ENCODE measurements at regions not wholly inside any gene's neighbourhood (a gene's known extent, or its start where the extent isn't known, plus 50 kb on each side); places are given as distances from the start of the nearest gene placed in this dataset.

DNA sequence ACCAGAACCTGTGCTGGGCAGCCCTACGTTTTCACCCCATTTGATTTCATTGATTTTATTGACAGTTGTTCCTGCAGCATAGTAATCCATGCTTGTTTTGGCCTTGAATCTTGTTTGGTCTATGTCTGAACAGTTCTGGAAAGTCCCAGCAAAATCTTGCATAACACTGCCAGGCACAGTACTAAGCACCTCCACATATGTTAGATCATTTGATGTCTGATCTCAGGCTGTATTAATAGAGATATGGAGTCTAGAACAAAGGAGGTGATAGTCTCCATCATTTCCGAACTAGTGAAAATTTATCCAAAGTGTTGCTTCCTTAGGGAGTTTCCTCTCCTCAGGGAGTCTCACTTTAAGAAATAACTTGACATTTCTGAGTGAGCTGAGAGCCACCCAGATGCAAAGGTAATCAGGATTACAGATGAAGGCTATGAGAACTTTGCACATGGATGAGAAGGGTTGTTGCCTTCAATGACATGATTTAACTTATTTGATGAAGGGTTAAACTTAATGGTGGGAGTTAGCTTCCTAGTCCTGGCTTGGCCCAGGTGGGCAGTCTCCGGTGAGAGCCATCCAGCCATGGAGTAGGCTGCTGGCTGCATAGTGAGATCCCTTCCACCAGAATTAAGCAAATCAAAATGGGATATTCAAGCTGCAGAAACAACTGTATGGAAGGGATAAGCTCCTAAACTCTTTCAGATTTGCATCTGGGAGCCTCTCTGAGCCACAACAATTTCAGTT is 173.8 kb upstream of the MVB12B start:
- no peak for DNase-seq (ENCODE audit: low spot score)

DNA sequence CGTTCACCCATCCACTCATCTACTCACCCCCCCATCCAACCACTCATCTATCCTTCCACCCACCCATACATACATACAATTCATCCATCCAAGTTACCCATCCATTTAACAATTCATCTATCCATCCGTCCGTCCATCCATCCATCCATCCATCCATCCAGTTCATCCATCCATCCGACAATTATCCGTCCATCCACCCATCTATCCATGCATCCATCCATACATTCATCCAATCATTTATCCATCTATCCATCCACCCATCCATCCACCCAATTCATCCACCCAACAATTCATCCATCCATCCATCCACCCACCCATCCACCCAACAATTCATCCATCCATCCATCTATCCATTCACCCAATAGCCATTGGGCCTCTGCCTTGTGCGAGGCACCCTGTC is 173.2 kb upstream of the MVB12B start:
- DNase-seq (ENCODE audit: low spot score), result no peak

DNA sequence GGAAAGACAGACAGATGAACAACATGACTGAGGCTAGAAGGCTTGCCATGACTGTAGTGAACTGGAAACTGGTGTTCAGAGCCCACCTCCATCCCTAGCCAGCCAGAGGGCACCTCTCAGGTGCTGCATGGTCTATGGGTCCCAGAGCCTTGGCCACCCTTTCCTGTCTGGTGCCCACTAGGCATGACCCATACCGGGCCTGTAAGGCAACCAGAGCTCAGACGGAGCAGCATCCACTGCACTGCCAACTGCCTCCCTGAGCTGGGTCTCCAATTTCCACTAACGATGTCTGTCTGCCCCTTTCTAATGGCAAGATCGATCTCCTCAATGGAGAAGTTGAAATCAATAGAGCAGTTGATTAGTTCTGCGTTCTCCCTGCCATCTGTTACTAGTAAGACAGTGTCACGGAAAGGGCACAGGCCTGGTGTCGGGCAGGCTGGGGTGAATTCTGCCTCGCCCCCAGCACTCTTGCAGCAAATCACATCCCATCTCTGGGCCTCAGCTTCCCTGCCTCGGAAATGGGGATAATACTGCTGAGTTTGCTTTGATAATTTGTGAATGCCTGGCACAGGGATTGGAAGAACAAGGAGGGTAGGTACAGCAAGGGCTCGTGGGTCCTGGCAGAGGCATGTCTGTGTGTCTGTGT is 172.3 kb upstream of the MVB12B start:
- no peak for DNase-seq (ENCODE audit: low spot score)

DNA sequence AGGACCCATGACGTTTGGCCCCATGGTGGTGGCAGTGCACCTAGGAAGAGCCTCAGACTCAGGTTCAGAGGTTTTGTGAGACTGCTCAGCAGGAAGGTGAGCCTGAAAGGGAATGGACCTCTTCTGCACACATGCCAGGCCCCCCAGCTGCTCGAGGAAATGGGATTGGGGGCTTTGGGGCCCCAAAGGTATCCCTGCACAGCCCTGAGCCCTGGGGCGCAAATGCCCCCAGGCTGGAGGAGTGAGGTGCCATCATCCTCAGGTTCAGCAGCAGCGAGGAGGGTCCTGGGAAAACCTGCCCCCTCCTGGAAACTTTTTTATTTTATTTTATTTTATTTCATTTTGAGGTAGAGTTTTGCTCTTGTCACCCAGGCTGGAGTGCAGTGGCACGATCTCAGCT is 171.8 kb upstream of the MVB12B start:
- DNase-seq (ENCODE audit: low spot score), result no peak

DNA sequence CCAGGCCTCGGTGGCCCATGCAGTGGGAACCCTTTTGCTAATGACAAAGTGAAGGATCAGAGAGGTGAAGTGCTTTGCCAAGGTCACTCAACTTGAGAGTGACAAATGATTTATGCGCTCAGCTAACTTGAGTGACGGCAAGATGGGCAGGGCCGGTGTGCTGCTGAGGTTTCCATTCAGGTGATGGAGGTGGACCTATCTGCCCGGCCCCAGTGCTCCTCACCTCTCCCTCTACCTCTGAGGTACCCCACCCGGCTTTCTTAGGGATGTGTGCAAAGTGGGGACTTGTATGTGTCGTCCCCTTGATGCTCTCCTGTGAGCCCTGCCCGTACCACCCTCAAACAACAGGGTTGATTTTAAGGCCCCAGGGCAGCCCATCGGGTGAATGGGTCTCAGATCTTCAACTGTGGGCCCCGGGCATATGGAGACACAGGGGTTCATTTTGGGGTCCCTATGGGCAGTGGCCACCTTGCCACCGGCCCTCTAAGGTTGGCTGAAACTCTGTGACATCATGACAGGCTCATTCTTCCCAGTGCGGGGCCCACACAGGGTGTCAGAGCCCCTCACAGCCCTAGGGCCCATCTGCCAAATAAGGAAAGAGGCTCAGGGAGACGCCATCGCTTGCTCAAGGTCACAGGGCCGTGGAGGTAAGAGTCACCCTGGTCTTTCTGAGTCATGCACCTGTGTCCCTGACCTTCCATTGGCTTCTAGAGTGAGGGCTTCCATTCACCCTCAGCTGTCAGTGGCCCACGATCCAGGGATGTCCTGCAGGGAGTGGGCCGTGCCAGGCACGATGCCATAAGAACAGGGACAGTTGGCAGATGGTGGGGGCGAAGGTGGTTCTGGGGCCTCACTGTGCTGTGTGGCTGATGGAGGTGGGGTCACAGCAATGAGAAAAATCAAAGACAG is 170.6 kb upstream of the MVB12B start:
- no peak for DNase-seq (ENCODE audit: low spot score)

DNA sequence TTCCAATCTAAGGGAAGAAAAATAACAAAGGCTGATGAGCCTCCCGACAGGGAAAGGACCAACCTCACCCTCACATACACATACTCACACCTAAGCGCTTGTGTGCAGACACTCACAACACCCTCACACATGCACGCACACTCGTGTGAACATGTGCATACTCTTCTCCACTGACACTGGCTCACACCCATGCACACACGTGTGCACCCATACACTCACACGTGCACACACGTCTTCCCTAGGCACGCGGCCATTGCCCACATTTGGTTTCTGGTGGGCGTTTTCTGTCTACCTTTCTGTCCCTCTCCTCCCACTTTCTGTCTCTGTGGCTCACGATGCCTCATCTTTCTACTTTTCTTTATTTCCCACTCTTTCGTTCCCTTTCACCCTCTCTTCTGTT is 169.7 kb upstream of the MVB12B start:
- no peak for DNase-seq (ENCODE audit: low spot score)

- no peak for DNase-seq (ENCODE audit: low spot score)
Measured at GRCh38 chr9:126157423-126157822, 169.2 kb upstream of the MVB12B start.

- DNase-seq (ENCODE audit: low spot score), result no peak
Measured at GRCh38 chr9:126157826-126158587, 168.6 kb upstream of the MVB12B start.

- DNase-seq (ENCODE audit: low spot score), result no peak
Measured at GRCh38 chr9:126158588-126159429, 167.8 kb upstream of the MVB12B start.

DNA sequence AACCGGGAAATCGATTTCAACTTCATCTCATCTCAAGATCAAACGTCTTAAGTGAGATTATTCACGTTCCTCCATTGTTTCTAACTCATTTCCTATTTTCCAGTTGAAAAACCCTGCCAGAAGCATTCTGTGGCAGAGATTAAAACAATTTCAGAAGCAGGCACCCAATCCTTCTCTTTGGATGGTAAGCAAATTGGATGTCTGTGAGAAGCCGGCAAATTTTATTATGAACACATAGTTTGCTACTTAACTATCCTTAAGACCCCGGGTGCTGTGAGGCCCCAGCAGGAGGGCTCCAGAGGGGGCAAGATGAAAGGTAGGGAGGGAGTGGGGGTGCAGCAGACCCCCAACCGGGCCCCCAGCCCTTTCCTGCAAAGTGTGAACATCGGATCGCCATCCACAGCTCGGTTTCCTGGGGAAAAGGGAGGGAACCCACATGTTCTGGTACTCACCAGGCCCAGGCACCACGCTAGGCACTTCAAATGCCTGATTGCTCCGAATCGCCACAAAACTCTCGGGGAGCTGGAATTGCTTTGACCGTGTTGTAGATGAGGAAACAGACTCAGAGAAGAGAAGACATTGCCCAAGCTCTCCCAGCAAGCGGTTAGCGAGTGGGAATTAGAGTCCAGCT is 167.1 kb upstream of the MVB12B start:
- DNase-seq (ENCODE audit: low spot score), result no peak

DNA sequence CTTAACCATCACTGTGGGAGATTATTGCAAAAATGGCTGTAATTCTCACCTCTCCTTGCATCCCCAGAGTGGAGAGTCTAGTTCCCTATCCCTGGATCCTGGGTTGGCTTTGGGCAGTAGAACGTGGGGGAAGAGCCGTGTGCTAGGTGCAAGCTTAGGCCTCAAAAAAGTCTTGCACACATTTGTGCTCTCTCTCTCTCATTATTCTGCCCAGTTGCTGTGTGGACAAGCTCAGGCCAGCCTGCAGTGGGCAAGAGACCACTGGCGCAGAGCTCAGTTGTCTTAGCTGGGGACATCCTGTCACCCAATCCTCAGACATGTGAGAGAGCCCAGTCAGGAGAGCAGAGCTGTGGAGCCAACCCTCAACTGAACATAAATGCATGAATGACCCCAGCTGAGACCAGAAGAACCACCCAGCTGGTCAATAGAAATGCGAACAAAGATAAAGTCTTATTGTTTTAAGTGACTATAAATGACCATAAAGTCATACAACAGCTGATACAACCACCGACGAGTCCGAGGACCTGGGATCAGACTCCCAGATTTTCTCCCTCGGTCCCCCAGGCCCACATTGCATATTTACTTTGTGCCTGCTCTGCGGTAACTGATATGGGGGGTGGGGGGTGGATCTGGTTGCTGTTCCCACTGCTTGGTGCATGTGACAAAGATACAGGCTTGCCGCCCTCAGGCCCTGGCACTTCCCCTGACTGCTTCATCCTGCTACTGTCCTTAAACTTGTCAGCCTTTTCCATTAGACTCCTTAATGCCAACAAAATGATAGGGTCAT is 166.4 kb upstream of the MVB12B start:
- no peak for DNase-seq (ENCODE audit: low spot score)

- DNase-seq (ENCODE audit: low spot score), result no peak
Measured at GRCh38 chr9:126160854-126161329, 165.7 kb upstream of the MVB12B start.

GRCh38 chr9:126162611-126163381 is 163.8 kb upstream of the MVB12B start:
- no peak for DNase-seq (ENCODE audit: low spot score)

DNA sequence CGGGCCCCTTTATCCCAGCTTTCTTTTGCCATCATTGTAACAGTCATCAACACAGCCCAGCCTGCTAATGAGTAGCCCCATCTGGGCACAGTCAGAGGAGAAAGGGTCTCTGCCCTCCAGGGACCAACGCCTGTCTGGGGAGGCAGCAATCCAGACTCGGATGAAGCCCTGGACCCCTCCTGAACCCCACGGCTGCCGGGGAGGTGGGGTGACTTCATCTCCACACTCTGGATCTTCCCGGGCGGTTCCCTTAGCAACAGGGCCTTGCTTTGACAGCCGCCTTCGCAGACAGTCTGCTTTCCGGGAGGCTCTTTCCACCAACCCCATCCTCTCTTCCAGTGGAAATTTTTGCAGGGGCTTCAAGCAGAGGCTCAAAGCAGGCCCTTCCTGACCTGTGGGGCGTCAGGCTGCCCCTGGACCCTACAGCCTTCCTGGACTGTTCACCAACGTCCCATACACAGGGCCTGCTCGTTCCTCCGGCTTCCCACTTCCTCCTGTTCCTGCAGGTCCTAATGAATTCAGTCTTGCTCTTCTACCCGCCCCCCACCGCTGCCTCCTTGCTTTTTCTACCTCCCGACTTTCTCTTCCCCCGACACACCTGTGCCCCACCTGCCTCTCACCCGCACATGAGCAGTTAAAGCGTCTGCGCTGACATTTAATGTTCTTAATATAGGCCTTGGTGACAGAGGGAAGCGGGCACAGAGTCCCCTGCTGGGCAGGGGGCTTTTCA is 161.7 kb upstream of the MVB12B start:
- no peak for DNase-seq (ENCODE audit: low spot score)

DNA sequence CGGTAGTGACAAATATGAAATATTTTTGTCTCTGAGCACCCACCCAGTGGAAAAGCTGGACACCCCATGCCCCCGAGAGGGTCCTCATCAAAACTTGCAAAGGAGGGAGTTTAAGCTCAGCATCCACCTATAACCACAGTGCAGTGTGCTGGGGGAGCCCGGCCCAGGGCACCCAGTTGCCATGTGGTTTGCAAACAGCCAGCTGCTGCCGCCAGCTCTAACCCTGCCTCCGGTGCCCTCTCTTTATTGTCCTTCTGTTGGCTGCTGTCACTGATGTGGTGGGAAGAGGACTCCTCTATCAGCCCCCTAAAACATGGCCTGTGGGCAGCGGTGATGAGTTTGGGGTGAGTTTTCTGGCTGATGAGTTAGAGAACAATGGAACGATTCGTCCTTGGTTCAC is 160.9 kb upstream of the MVB12B start:
- no peak for DNase-seq (ENCODE audit: low spot score)

GRCh38 chr9:126166291-126166690 is 160.3 kb upstream of the MVB12B start:
- DNase-seq (ENCODE audit: low spot score), result no peak

- DNase-seq (ENCODE audit: low spot score), result no peak
Measured at GRCh38 chr9:126166866-126167265, 159.8 kb upstream of the MVB12B start.

- DNase-seq (ENCODE audit: low spot score), result no peak
Measured at GRCh38 chr9:126169736-126170135, 156.9 kb upstream of the MVB12B start.

Data from kidney capillary endothelial cell (primary cell).